Psoas muscle (tissue), 7 donors: ENCODE measurements at regions not wholly inside any gene's neighbourhood (a gene's known extent, or its start where the extent isn't known, plus 50 kb on each side); places are given as distances from the start of the nearest gene placed in this dataset.

Source experiments
- ATAC-seq, 4 donors: fragments of 200-7000 bp; cut with Tn5 transposase; one replicate each; pipeline ENCODE4 v1.9.1; 2020; ENCODE audit warnings: moderate library complexity in 3 of 4, mild to moderate bottlenecking in 2 of 4
- DNase-seq, 2 donors: peaks; one replicate each; pipeline ENCODE4 v3.0.0-alpha.2; 2020
- H3K27ac ChIP-seq: fragments of 200-600 bp; one replicate; pipeline ENCODE4 v1.8.0; 2022
- H3K27me3 ChIP-seq, 3 donors: fragments of 200-600 bp in 1 of 3; one replicate each; pipeline versions ENCODE4 v1.6.1 to v1.8.0; 2013 to 2022; ENCODE audit warnings: low read length in 2 of 3, mild to moderate bottlenecking in 2 of 3, moderate library complexity in 1 of 3; ENCODE audit not compliant: insufficient read depth in 3 of 3
- H3K36me3 ChIP-seq, 2 donors: fragments of 200-600 bp in 1 of 2; one replicate each; pipeline versions ENCODE4 v1.6.1 to v1.8.0; 2013 to 2022; ENCODE audit warnings: low read depth in 1 of 2, mild to moderate bottlenecking in 1 of 2, moderate library complexity in 1 of 2; ENCODE audit not compliant: insufficient read depth in 1 of 2
- H3K4me1 ChIP-seq: fragments of 200-600 bp; one replicate; pipeline ENCODE4 v1.8.0; 2022
- H3K4me3 ChIP-seq: fragments of 200-600 bp; one replicate; pipeline ENCODE4 v1.8.0; 2022; ENCODE audit warnings: mild to moderate bottlenecking
- H3K9me3 ChIP-seq: fragments of 200-600 bp; one replicate; pipeline ENCODE4 v1.8.0; 2022
- CTCF ChIP-seq: fragments of 200-600 bp; IDR thresholded peaks from one replicate; pipeline ENCODE4 v1.8.0; 2022; ENCODE audit warnings: antibody characterized with exemption
- WGBS, 3 donors: extraction: QIAGEN DNeasy Blood & Tissue Kit; methylation state at CpG; one replicate each; pipeline versions ENCODE4 v1.1.6 to v1.1.7; 2013; 5-methylcytosine and 5-hydroxymethylcytosine counted together
- intact Hi-C, 2 donors: fragments of 100-400 bp; cut with DNase I; formaldehyde crosslinking; loops; one replicate each; pipeline versions ENCODE4 v1.11.0 to v1.14.2; 2022
- donor health status: healthy with polysubstance abuse.
- donor health status: DM: no; HTN: no; CAD: no; lungs with moderate emphysema.
- donor health status: Bipolar disorder and iron deficiency.
- donor health status: healthy.
- donor health status: DM: yes; HTN: yes; CAD: no.
- donor health status: DM: no; HTN: no; CAD: no.
- donor health status: DM: yes; HTN: yes; CAD: no.

DNA sequence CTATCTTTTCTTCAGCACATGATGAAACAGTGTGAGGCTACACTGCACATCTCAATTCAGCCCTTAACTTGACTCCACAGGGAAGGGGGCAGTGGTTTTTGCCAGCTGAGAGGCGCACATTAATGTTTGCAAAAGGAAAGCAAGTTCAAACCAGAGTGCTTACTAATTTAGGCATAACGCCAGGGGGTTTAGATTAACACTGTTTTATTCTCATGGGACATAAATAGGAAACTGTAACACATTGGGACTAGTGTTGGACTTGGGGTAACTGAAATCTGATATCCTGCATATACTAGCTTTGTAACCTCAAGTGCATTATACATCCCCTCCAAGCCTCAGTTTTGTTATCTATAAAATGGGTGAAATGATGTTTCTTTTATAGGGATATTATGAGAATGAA is 821.2 kb upstream of the ID2 start:
- Histone ChIP-seq H3K27me3 (no peaks in the 10 kb centered on the region), H3K4me1 (no peaks in the 10 kb centered on the region), H3K9me3 (no peaks in the 10 kb centered on the region), H3K4me3 (no peak overlapping the region), H3K27ac (no peak overlapping the region), H3K36me3 (no peaks in the 10 kb centered on the region)
- no peak for ATAC-seq
- intact Hi-C loops = no loop called here
- no peak for TF ChIP-seq CTCF
- DNase-seq = no peak
- WGBS, 3 donors = 51 to 57% (median 57%) methylated on average over 2 of the region's 2 CpGs

DNA sequence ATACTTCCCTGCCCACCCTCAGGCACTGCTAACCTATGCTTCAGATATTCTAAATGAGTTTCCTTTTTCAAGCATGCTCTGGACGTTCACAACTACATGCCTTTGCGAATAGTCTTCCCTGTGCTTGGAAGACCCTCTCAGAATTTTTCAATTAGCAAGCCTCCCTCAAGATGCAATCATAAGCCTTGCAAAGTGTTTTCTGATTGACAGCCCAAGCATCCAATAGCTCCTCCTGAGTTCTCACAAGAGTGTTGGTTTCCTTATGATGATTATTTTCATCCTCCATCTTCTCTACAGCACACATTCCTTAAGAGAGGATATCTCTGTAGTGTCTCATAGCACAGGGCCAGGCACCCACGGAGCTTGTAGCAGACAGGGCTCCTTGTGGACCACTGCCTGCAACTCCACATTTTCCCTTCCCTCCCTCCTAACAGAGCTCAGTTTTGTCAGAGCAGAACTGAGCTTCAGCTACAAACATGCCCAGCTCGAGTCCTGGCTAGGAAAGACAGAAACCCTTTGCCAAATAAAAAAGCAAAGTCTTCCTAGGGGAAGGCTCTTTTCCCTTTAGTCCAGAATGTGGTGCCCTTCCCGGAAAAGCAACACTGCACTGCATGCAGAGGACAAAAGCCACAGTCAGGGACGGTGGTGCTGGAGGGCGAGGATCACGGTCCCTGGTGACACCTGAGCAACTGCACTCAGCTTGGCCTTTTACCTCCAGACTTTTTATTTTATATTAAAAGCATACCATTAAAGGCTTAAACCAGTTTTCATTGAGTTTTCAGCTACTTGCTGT is 819.8 kb upstream of the ID2 start:
- no peak overlapping the region for H3K27ac ChIP-seq
- DNase-seq (no peak), ATAC-seq (no peak)
- TF ChIP-seq CTCF = no peak
- intact Hi-C loops = no loop called here
- no peak overlapping the region for H3K4me3 ChIP-seq
- no peaks in the 10 kb centered on the region for H3K36me3 ChIP-seq
- H3K27me3 ChIP-seq = no peaks in the 10 kb centered on the region
- no peaks in the 10 kb centered on the region for H3K9me3 ChIP-seq
- 75 to 84% (median 80%) methylated on average over 8 of the region's 8 CpGs for WGBS, 3 donors
- H3K4me1 ChIP-seq = no peaks in the 10 kb centered on the region

DNA sequence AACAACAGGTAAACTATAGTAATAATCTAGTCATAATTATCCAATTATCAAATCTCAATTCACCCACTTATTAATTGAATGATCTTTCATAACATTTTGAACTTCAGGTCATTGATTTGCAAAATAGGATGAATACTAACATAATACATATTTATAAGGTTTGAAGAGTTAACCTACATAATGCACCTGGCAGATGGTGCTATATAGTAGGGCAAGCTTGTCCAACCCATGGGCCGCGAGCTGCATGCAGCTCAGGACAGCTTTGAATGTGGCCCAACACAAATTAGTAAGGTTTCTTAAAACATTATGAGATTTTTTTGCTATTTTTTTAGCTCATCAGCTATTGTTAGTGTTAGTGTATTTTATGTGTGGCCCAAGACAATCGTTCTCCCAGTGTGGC is 815.8 kb upstream of the ID2 start:
- ATAC-seq = no peak
- H3K4me3 ChIP-seq = no peak overlapping the region
- H3K9me3 ChIP-seq = no peaks in the 10 kb centered on the region
- no peaks in the 10 kb centered on the region for H3K36me3 ChIP-seq
- H3K27me3 ChIP-seq = no peaks in the 10 kb centered on the region
- intact Hi-C loops = no loop called here
- no peak overlapping the region for H3K27ac ChIP-seq
- H3K4me1 ChIP-seq = no peaks in the 10 kb centered on the region
- no peak for TF ChIP-seq CTCF
- 91 to 94% (median 92%) methylated on average over 3 of the region's 3 CpGs for WGBS, 3 donors
- DNase-seq = no peak

GRCh38 chr2:7866825-7867224 is 815.0 kb upstream of the ID2 start:
- intact Hi-C loops = no loop called here
- Histone ChIP-seq H3K36me3 (no peaks in the 10 kb centered on the region), H3K4me1 (no peaks in the 10 kb centered on the region), H3K9me3 (no peaks in the 10 kb centered on the region), H3K4me3 (no peak overlapping the region), H3K27ac (no peak overlapping the region), H3K27me3 (no peaks in the 10 kb centered on the region)
- WGBS, 3 donors = 56 to 76% (median 72%) methylated on average over 2 of the region's 2 CpGs
- DNase-seq (no peak), ATAC-seq (no peak)
- TF ChIP-seq CTCF = no peak

DNA sequence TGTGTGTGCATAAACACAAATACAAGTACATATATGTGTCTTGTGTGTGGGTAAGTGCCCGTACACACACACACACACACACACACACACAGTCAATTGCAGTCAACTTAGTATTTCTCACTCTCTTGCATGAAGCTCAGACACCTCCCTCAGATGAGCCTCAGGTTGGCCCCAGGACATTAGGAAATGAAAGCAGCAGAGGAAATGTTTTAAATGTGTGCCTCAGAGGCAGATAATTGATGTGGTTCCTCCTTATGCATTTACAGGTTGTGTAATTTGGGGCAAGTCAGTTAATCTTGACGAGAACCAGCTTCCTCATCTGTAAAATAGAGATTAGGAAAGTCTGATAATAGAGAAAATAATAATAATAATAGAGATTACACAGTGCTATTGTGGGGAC is 814.0 kb upstream of the ID2 start:
- ATAC-seq (no peak), DNase-seq (no peak)
- H3K9me3 ChIP-seq = no peaks in the 10 kb centered on the region
- no peak overlapping the region for H3K27ac ChIP-seq
- no peaks in the 10 kb centered on the region for H3K27me3 ChIP-seq
- H3K4me3 ChIP-seq = no peak overlapping the region
- H3K36me3 ChIP-seq = no peaks in the 10 kb centered on the region
- intact Hi-C loops = no loop called here
- 76 to 87% (median 81%) methylated on average over 2 of the region's 2 CpGs for WGBS, 3 donors
- no peaks in the 10 kb centered on the region for H3K4me1 ChIP-seq
- TF ChIP-seq CTCF = no peak
